ENCODE measurements at regions not wholly inside any gene's neighbourhood (a gene's known extent, or its start where the extent isn't known, plus 50 kb on each side); places are given as distances from the start of the nearest gene placed in this dataset.
"Not testable (repeated sequence)": the region's sequence is repeated elsewhere in the genome, so short reads cannot be mapped to it uniquely, and the experiment has no call there.

- H3K27ac ChIP-seq = no peak overlapping the region
- TF ChIP-seq CTCF (conservative IDR thresholded peaks at IDR 0.05) = no peak
These were observed 90.0 kb upstream of the DTNBP1 start for GRCh38 chr6:15752820-15753219.

GRCh38 chr6:15751721-15752350 lies 89.0 kb upstream of the DTNBP1 start:
- no peak for TF ChIP-seq CTCF (conservative IDR thresholded peaks at IDR 0.05)
- no peak overlapping the region for H3K27ac ChIP-seq

- no peak overlapping the region for H3K27ac ChIP-seq
- no peak for TF ChIP-seq CTCF (conservative IDR thresholded peaks at IDR 0.05)
These were observed 85.5 kb upstream of the DTNBP1 start for GRCh38 chr6:15748341-15748740.

GRCh38 chr6:15747354-15747883 lies 84.6 kb upstream of the DTNBP1 start:
- TF ChIP-seq CTCF (conservative IDR thresholded peaks at IDR 0.05) = no peak

GRCh38 chr6:15745781-15746180 lies 83.0 kb upstream of the DTNBP1 start:
- no peak overlapping the region for H3K27ac ChIP-seq
- TF ChIP-seq CTCF (conservative IDR thresholded peaks at IDR 0.05) = no peak

More at GRCh38 chr6:15747354-15747883, 84.6 kb upstream of the DTNBP1 start:
- H3K27ac ChIP-seq = no peak overlapping the region

- TF ChIP-seq CTCF (conservative IDR thresholded peaks at IDR 0.05) = no peak
- no peak overlapping the region for H3K27ac ChIP-seq
These were observed 82.1 kb upstream of the DTNBP1 start for GRCh38 chr6:15744818-15745402.

- H3K27ac ChIP-seq = not testable (repeated sequence)
These were observed 79.2 kb upstream of the DTNBP1 start for GRCh38 chr6:15742013-15742412.

GRCh38 chr6:15741405-15741804 lies 78.6 kb upstream of the DTNBP1 start:
- TF ChIP-seq CTCF (conservative IDR thresholded peaks at IDR 0.05) = no peak
- no peak overlapping the region for H3K27ac ChIP-seq
